BLaER1 (cell line): ENCODE measurements at regions not wholly inside any gene's neighbourhood (a gene's known extent, or its start where the extent isn't known, plus 50 kb on each side); places are given as distances from the start of the nearest gene placed in this dataset.
"Not testable (repeated sequence)": the region's sequence is repeated elsewhere in the genome, so short reads cannot be mapped to it uniquely, and the experiment has no call there.

ENCODE experiments used
- H3K27ac ChIP-seq: shearing (Covaris generic); formaldehyde crosslinking; 2 replicates; pipeline ENCODE4 v1.8.1; 2022
- H3K27me3 ChIP-seq: shearing (Covaris generic); formaldehyde crosslinking; 2 replicates; pipeline ENCODE4 v1.8.1; 2022
- H3K36me3 ChIP-seq: shearing (Covaris generic); formaldehyde crosslinking; 2 replicates; pipeline ENCODE4 v1.8.1; 2022
- H3K4me1 ChIP-seq: shearing (Covaris generic); formaldehyde crosslinking; 2 replicates; pipeline ENCODE4 v1.8.1; 2022
- H3K4me2 ChIP-seq: shearing (Covaris generic); formaldehyde crosslinking; 2 replicates; pipeline ENCODE4 v1.8.1; 2022
- H3K4me3 ChIP-seq: shearing (Covaris generic); formaldehyde crosslinking; 2 replicates; pipeline ENCODE4 v1.8.1; 2022
- H3K9ac ChIP-seq: shearing (Covaris generic); formaldehyde crosslinking; 2 replicates; pipeline ENCODE4 v1.8.1; 2022
- H3K9me3 ChIP-seq: shearing (Covaris generic); formaldehyde crosslinking; 2 replicates; pipeline ENCODE4 v1.8.1; 2022
- H4K20me1 ChIP-seq: shearing (Covaris generic); formaldehyde crosslinking; 2 replicates; pipeline ENCODE4 v1.8.1; 2022
- Cebpa-rat ChIP-seq: shearing (Covaris generic); IDR thresholded peaks from 2 replicates; pipeline ENCODE4 v1.8.1; 2022

DNA sequence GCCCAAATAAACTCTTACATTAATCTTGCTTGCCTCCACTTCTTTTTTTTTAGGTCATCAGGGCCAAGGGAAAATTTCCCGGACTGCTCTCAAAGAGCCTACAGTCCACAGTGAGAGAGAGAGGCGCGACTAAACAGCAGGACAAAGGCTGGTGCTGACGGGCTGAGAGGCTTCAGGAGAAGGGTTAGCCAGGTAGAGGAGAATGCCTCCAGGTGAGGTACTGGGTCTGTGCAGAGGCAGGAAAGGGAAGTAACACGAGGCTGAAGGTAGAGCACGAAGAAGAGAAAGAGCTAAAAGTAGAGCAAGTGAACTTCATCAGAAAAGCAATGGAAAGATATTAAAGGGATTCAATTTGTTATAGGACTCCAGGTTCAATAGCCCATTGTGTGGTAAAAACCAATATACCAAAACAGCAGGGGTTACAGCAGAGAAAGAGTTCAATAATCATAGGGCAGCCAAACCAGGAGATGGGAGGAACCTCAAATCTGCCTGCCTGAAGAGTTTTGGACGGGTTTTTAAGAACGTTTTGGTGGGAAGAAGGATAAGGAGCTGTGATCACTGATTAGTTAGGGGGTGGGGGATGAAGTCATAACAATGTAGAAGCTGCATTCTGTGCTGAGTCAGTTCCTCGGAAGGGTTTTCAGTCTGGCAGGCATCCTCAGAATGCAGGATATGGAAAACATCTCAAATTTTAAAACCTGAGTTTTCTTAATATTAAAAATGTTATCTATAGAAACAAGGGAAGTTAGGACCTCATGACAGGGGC, 171.5 kb downstream of the AKR1D1 start:
- Histone ChIP-seq H3K27ac (no peak overlapping the region), H3K36me3 (no peaks in the 10 kb centered on the region), H3K9ac (no peak overlapping the region), H3K4me3 (no peak overlapping the region), H3K4me1 (no peaks in the 10 kb centered on the region), H4K20me1 (no peaks in the 10 kb centered on the region), H3K9me3 (0 out of 2 replicates have a peak, but pooled peaks cover 5% of the 10 kb centered on the region), H3K27me3 (no peaks in the 10 kb centered on the region), H3K4me2 (no peak overlapping the region)
- TF ChIP-seq Cebpa-rat: no peak

DNA sequence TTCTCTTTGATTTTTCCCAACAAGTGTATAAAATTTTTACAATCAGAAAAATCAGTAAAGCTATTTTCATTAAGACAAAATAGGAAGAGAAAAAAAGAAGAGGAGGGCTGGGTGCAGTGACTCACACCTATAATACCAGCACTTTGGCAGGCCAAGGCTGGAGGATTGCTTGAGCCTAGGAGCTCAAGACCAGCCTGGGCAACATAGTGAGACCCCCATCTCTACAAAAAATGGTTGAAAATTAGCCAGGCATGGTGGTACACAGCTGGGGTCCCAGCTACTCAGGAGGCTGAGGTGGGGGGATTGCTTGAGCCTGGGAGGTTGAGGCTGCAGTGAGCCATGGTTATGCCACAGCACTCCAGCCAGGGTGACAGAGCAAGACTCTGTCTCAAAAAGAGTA, 172.3 kb downstream of the AKR1D1 start:
- H3K36me3 ChIP-seq: no peaks in the 10 kb centered on the region
- no peaks in the 10 kb centered on the region for H4K20me1 ChIP-seq
- H3K4me3 ChIP-seq: no peak overlapping the region
- H3K9ac ChIP-seq: no peak overlapping the region
- 0 out of 2 replicates have a peak, but pooled peaks cover 5% of the 10 kb centered on the region for H3K9me3 ChIP-seq
- no peak overlapping the region for H3K27ac ChIP-seq
- H3K4me2 ChIP-seq: no peak overlapping the region
- TF ChIP-seq Cebpa-rat: no peak
- no peaks in the 10 kb centered on the region for H3K4me1 ChIP-seq
- no peaks in the 10 kb centered on the region for H3K27me3 ChIP-seq

DNA sequence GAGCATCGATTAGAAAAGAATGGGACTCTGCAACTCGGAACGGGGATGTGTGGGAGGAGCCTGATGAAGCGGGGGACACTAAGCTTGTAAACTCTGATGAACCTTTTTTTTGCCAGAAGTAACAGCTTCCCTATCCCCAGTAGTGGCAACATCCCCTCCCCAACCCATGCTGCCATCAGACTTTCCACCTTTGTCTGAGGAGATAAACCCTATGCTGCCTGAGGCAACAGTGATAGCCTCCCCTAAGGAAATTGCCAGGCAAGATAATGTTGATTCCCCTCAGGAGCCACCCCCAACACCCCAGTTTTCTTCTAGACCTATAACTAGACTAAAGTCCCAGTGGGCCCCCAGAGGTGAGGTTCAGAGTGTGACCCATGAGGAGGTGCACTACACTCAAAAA, 173.7 kb downstream of the AKR1D1 start:
- Histone ChIP-seq H3K9ac (no peak overlapping the region), H3K27ac (no peak overlapping the region), H3K9me3 (0 out of 2 replicates have a peak, but pooled peaks cover 11% of the 10 kb centered on the region), H3K4me2 (no peak overlapping the region), H3K27me3 (no peaks in the 10 kb centered on the region), H3K4me1 (no peaks in the 10 kb centered on the region), H4K20me1 (no peaks in the 10 kb centered on the region), H3K36me3 (no peaks in the 10 kb centered on the region), H3K4me3 (no peak overlapping the region)
- no peak for TF ChIP-seq Cebpa-rat

DNA sequence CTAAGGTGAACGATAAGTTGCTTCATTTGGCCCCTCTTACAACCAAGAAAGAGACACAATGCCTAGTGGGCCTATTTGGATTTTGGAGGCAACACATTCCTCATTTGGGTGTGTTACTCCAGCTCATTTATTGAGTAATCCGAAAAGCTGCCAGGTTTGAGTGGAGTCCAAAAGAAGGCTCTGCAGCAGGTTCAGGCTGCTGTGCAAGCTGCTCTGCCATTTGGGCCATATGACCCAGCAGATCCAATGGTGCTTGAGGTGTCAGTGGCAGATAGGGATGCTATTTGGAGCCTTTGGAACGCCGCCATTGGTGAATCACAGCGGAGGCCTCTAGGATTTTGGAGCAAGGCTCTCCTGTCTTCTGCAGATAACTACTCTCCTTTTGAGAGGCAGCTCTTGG, 176.4 kb downstream of the AKR1D1 start:
- H3K4me1 ChIP-seq, H3K9ac ChIP-seq, H3K36me3 ChIP-seq, H3K27ac ChIP-seq, H3K4me2 ChIP-seq, H4K20me1 ChIP-seq, H3K4me3 ChIP-seq, H3K27me3 ChIP-seq: not testable (repeated sequence)
- H3K9me3 ChIP-seq: peaks cover 23% of the 10 kb centered on the region

DNA sequence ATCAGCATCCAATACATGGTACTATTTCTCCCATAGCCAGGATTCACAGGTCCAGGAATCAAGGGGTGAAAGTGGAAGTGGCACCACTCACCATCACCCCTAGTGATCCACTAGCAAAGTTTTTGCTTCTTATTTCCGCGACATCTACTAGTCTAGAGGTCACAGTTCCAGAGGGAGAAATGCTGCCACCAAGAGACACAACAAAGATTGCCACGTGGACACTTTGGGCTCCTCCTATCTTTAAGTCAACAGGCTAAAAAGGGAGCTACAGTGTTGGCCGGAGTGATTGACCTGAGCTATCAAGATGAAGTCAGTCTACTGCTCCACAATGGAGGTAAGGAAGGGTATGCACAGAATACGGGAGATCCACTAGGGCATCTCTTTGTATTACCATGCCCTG, 178.2 kb downstream of the AKR1D1 start:
- no peak overlapping the region for H3K4me2 ChIP-seq
- TF ChIP-seq Cebpa-rat: no peak
- H3K9me3 ChIP-seq: peaks cover 21% of the 10 kb centered on the region

DNA sequence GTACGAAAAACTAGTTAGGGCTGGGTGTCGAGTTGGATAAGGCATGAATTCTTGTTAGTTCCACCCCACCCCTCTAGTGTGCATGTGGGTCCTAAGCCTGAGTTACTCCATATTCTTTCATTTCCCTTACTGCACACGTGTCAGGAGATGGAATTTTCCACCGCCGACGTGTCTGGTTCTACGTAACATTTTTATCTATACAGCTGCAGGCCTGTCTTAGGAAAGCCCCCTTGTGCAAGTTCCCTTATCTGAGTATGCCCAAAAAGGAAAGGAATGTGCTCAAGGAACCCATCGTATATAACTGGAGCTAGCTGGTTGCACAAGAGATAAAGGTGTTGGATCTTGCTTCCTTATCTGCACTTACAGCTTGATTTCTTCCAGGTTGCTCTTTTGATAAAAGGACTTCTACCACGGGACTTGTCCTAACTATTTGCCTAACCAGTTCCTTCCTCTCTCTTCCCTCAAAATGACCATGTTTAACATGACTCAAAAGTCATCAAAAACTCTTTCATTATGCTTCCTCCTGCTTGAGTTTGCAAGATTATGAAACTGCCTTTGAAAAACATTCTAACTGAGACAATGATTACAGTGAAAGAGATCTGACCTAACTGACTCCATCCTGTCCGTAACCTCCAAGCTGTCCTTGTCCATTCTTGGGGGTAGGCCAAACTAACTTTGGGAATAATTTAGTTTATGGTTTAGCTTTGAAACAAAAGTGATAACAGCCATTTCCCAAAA, 181.4 kb downstream of the AKR1D1 start:
- H3K4me1 ChIP-seq: no peaks in the 10 kb centered on the region

More for the DNA sequence above, 178.2 kb downstream of the AKR1D1 start:
- H3K36me3 ChIP-seq: no peaks in the 10 kb centered on the region
- H4K20me1 ChIP-seq: no peaks in the 10 kb centered on the region
- H3K4me1 ChIP-seq: no peaks in the 10 kb centered on the region
- no peak overlapping the region for H3K9ac ChIP-seq
- no peak overlapping the region for H3K27ac ChIP-seq
- no peak overlapping the region for H3K4me3 ChIP-seq
- H3K27me3 ChIP-seq: no peaks in the 10 kb centered on the region

DNA sequence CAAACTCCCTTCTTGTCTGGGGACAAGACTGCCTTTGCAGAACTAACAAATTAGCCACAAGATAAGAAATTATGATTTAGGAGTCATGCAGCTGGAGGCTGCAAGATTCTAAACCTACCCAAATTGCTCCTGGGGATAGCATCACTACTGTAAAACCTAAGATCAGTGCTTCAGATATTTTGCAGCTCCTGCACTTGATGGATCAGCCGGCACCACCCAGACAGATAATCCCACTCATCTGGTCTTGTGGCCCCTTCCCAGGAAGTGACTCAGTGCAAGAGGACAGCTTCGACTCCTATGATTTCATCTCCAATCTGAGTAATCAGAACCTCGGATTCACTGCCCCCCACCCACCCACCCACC, 181.9 kb downstream of the AKR1D1 start:
- Histone ChIP-seq H3K27me3 (no peaks in the 10 kb centered on the region), H3K9me3 (peaks cover 21% of the 10 kb centered on the region), H3K27ac (no peak overlapping the region), H4K20me1 (no peaks in the 10 kb centered on the region), H3K4me1 (no peaks in the 10 kb centered on the region), H3K4me3 (no peak overlapping the region), H3K36me3 (no peaks in the 10 kb centered on the region), H3K4me2 (no peak overlapping the region), H3K9ac (no peak overlapping the region)
- TF ChIP-seq Cebpa-rat: no peak

More for the DNA sequence above, 181.4 kb downstream of the AKR1D1 start:
- no peaks in the 10 kb centered on the region for H4K20me1 ChIP-seq
- no peak for TF ChIP-seq Cebpa-rat
- no peaks in the 10 kb centered on the region for H3K27me3 ChIP-seq
- no peaks in the 10 kb centered on the region for H3K36me3 ChIP-seq
- H3K4me2 ChIP-seq: no peak overlapping the region
- peaks cover 21% of the 10 kb centered on the region for H3K9me3 ChIP-seq
- H3K9ac ChIP-seq: no peak overlapping the region
- no peak overlapping the region for H3K27ac ChIP-seq
- no peak overlapping the region for H3K4me3 ChIP-seq

DNA sequence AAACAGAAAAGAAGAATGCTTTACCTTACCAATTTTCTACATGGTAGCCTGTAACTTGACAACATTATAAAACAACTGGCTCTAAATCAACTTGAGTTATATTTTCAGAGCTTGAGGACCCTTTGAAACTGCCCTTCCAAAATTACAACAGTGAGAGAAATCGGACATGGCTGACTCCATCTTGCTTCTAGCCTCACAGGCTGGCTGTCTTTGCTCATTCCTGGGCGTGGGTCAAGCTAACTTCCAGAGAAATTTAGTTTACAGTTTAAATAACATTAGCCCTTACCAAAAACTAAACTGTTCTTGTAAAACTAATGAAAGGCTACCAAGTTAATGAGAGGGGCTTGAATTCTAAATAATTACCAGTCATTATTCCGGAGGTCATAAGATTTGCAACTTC, 183.4 kb downstream of the AKR1D1 start:
- peaks cover 14% of the 10 kb centered on the region for H3K9me3 ChIP-seq

DNA sequence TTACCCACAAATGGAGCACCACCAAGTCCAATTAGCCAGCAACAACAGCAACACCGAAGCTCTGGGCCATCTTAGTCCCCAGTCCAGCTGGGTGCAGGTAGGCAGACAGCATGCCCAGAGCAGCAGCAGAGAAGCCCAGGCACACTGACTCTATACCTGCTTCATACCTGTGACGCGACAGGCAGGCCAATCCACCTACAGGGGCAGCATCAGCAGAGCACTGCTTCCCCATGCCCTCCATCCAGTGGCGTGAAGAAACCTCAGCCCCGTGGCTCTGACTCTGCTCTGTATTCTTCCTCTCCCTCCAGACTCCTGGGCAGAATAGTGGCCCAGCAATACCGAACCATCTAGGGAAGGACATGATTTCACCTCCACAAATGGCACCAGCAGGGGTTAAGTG, 191.7 kb downstream of the AKR1D1 start:
- Histone ChIP-seq H3K9me3 (no peaks in the 10 kb centered on the region; the same call in 1 of the 2 replicates), H3K9ac (no peak overlapping the region), H3K4me2 (no peak overlapping the region), H3K27me3 (no peaks in the 10 kb centered on the region), H3K4me3 (no peak overlapping the region), H3K4me1 (no peaks in the 10 kb centered on the region), H4K20me1 (no peaks in the 10 kb centered on the region), H3K27ac (no peak overlapping the region), H3K36me3 (no peaks in the 10 kb centered on the region)
- TF ChIP-seq Cebpa-rat: no peak

More for the DNA sequence above, 183.4 kb downstream of the AKR1D1 start:
- TF ChIP-seq Cebpa-rat: no peak
- Histone ChIP-seq H3K27me3 (no peaks in the 10 kb centered on the region), H4K20me1 (no peaks in the 10 kb centered on the region), H3K36me3 (no peaks in the 10 kb centered on the region), H3K4me3 (no peak overlapping the region), H3K27ac (no peak overlapping the region), H3K4me1 (no peaks in the 10 kb centered on the region), H3K4me2 (no peak overlapping the region), H3K9ac (no peak overlapping the region)

DNA sequence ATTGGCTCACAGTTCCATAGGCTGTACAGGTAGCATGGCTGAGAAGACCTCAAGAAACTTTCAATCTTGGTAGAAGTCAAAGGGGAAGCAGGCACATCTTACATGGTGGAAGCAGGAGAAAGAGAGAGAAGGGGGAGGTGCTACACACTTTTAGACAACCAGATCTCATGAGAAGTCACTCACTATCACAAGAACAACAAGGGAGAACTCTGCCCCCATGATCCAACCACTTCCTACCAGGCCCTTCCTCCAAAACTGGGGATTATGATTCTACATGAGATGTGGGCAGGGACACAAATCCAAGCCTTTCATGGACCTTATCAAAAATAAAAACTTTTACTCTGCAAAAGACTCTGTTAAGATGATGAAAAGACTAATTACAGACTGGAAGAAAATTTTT, 183.2 kb upstream of the TRIM24 start:
- H3K27ac ChIP-seq: no peak overlapping the region
- no peaks in the 10 kb centered on the region for H3K27me3 ChIP-seq
- no peak overlapping the region for H3K4me3 ChIP-seq
- H3K36me3 ChIP-seq: no peaks in the 10 kb centered on the region
- H3K9ac ChIP-seq: no peak overlapping the region
- no peaks in the 10 kb centered on the region for H3K9me3 ChIP-seq
- no peaks in the 10 kb centered on the region for H4K20me1 ChIP-seq
- no peak for TF ChIP-seq Cebpa-rat
- no peaks in the 10 kb centered on the region for H3K4me1 ChIP-seq
- H3K4me2 ChIP-seq: no peak overlapping the region
